NCI-H226 (cell line): ENCODE measurements at regions not wholly inside any gene's neighbourhood (a gene's known extent, or its start where the extent isn't known, plus 50 kb on each side); places are given as distances from the start of the nearest gene placed in this dataset.
A peak's percentile ranks its signal among the peaks of the same experiment; 100 is the strongest.

Experiments used
- DNase-seq: peaks from one replicate; pipeline ENCODE4 v3.0.0-alpha.2; 2015

GRCh38 chr2:7392076-7392787, 475.0 kb downstream of the RNF144A start:
- DNase-seq = peak; percentile 15

- no peak for DNase-seq
Observed at GRCh38 chr2:7394195-7394594, 477.0 kb downstream of the RNF144A start.

DNA sequence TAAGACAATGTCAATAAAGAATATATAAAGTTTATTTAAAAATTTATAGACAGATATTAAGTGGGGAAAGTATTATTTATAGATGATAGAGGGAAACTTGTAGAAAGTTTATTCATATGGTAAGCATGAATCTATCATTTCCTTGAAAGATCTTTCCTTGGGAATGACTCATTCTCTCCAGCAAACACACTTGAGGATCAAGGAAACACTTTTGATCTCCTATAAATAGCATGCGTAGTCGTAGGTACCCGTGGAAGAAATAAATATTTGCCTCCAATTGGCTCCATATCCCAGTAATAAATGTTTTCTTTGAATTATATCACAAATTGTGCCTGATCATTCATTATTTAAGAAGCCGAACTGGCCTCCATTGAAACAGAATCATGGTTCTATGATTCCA, 483.4 kb downstream of the RNF144A start:
- DNase-seq = no peak

GRCh38 chr2:7403092-7403775, 486.0 kb downstream of the RNF144A start:
- no peak for DNase-seq

- no peak for DNase-seq
Observed at GRCh38 chr2:7405861-7406715, 488.9 kb downstream of the RNF144A start.

DNA sequence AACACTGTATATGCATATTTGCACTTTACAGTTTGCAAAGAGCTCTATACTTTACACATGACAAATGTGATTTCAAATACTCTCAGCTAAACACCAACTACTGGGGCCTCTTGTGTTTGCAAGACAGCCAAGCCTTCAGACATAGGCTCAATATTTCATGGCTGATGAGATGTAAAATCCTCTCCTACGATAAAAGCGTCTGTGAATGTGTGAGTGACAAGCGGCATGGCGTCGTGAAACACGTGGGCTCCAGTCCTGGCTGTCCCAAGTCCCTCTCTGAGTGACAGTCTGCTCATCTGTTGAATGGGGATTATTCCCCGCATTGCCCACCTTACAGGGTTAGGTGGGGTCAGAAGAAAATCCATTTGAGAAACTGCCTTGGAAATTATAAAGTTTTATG, 489.8 kb downstream of the RNF144A start:
- DNase-seq = no peak

- no peak for DNase-seq
Observed at GRCh38 chr2:7407906-7408680, 490.9 kb downstream of the RNF144A start.

- DNase-seq = no peak
Observed at GRCh38 chr2:7411691-7412090, 494.5 kb downstream of the RNF144A start.

DNA sequence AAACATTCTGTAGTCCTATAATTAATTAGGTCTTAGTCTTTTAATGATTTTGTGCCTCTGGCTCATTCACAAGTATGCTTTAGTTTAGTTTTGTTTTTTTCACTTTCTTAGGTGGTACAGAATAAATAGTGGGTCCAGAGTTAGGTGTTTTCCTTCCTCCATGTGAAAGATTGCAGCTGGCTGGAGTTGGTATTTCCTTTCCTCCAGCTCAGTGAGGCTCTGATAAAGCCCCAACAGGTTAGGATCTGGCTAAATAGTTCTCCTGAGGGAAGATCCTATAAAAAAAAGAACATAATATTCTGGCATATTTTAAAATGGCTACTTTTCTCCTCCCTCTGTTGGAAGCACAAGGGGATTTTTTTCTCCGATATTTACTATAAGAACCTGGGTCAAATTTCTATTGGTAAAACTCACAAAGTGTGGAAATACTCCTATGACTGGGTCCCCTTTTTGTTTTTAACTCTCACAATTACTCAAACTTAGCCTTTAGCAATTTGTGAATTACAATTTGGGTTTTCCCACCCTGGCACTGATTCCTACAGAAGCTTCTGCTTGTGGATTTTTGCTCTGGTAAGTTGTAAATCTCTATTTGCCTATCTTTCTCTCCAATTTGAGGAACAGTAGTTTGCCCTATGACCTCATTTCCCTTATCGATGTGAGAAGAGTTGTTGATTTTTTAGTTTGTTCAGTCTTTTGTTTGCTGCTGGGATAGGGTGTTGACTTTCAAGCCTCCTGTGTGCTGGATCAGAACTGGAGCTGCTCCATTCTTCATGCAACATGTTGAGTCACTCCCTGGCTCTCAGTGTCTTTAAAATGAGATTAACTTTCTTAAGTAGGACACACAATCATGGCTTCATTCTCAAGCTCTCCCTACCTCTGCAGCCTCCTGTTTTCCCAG, 500.9 kb downstream of the RNF144A start:
- DNase-seq = no peak

GRCh38 chr2:7419186-7419585, 502.0 kb downstream of the RNF144A start:
- no peak for DNase-seq

DNA sequence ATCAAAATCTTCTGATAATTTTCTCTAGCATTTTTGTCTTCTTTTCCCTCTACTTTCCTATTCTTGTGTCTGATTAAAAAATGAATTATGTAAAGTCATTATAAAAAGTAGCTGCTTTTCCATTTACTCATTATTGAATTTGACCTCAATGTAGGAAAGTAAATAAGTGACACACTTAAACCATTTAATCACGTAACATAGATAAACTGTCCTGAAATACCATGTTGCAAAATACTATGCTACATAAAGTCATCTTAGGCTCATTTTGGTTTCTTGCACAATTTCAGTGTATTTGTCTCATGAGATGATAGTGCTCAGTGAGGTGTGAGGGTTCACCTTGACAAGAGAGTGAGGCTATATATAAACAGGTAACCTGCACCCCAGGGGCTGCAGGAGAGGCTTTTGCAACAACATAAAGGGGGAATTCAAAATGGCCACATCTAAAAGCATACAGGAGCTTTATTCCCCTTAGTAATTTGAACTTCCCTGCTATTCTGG, 502.7 kb downstream of the RNF144A start:
- DNase-seq = no peak

GRCh38 chr2:7420530-7420929, 503.3 kb downstream of the RNF144A start:
- no peak for DNase-seq

GRCh38 chr2:7424481-7424880, 507.3 kb downstream of the RNF144A start:
- DNase-seq = no peak

DNA sequence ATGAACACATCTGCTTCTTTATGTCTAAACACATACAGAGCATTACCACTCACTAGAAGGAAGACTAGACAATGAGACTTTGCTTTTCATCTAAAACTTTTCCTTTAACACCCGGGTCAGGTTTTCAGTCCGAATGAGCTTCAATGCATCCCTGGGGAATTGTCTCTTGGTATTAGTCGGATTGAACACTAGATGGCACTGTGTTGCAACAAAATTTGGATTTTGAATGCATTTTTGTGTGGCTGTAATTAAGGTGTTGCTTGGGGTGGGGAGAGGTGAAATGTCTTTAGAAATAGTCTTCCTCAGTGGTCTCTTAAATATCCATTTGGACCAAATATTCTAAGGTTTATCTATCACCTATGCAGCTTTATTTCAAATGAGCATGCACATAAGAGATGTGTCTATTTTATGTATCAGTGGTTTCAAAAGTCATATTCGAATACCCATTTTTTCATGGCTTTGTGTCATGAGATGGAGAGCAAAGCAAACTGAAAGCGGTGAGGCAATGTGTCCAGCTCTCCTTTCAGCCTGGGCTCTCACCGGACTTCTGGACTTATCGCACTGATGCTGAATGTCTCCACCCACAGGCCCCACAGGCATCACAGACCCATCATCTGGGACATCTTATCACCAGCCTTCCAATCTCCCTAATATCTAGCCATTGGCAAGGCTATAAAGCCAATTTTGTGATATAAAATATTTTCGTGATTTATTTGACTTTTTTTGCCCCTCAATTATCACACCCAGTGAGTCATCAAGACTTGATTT, 510.3 kb downstream of the RNF144A start:
- peak; percentile 4 for DNase-seq

DNA sequence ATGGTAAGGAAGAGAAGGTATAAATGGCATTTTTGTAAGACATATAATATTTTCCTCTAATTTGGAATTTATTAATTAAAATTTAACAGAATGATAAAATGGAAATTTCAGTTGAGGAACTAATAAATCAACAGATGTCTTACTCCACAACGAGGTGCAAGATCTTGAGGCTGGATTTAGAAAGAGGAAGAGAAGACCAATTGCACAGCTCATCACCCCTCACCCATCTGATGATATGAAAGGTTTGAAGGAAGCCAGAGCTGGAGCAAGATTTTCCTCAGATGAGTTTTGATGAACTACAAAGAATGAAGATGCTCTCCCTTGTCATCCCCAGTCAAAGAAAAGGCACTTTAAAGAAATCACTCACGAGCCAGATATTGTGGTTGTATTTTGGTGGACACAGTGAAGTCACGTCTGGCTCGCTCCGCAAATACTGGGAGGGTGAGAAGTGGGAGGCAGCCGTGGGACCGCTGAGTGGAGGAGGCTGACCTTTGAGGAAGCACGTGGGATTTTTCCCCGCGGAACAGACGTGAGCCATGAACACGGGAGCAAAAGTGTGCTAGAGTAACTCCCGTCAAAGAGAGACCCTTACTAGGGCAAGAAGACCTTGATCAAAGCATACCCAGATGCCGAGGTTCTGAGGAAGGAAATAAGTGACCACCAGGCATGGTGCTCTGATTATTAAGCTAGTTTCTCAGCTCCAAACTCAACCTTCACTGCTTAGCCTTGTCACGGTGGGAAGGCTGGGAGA, 511.4 kb downstream of the RNF144A start:
- DNase-seq = no peak

DNA sequence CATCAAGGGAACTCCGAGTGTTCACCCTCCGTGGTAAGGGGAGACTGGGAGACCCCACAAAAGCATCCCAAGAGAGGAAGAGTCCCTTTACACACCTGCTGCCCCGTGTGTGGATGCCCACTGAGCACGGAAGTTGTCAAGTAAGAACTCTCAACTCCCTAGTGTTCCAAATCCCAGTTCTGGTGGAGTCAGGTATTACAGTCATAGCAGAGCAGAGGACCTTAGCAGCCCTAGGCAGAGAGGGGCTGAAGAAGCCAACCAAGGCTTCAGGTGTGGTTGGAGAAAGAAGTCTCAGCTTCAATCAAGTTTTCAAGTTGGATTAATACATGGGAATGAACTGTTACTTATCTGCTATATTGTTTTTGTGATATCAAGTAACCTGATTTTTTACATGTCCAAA, 512.5 kb downstream of the RNF144A start:
- no peak for DNase-seq

DNA sequence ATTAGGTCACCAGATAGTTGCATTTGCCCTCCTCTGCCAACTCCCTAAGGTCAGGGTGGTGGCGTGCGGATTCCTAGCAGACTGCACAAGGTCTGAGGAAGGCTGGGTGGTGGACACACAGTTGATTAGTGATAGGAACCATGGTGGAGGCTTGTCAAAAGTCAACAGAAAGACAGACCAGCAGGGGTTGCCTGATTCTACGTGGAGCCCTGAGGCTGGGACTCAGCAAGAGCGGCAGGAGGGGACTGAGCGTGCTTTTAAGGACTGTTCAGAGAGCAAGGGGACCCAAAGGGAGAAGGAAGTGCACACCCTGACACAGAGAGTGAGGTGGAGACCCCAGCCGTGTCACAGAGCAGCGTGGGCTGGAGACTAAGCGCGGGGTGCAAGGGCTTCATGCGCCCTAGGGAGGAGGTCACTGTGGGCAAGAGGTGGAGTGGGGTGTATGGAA, 513.2 kb downstream of the RNF144A start:
- DNase-seq = no peak

- no peak for DNase-seq
Observed at GRCh38 chr2:7430869-7431641, 513.8 kb downstream of the RNF144A start.

DNA sequence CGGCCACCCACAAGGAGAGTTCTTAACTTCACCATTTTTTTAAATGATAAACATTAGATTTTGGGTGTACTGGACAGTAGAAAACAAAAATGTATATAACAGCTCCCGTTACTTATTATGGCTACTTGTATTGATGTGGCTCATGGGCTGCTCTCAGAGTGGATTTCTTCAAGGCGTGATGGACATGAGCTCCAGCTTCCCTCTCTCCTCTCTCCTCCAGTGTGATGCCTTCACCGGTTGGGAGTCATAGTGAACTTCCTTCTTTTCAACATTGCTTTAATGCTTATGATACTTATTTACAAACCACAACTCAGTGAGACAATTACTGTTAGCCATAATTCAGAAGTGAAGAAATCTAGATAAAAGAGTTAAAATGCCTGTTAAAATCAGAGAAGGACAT, 515.2 kb downstream of the RNF144A start:
- DNase-seq = no peak
